ENCODE measurements at regions not wholly inside any gene's neighbourhood (a gene's known extent, or its start where the extent isn't known, plus 50 kb on each side); places are given as distances from the start of the nearest gene placed in this dataset.

DNA sequence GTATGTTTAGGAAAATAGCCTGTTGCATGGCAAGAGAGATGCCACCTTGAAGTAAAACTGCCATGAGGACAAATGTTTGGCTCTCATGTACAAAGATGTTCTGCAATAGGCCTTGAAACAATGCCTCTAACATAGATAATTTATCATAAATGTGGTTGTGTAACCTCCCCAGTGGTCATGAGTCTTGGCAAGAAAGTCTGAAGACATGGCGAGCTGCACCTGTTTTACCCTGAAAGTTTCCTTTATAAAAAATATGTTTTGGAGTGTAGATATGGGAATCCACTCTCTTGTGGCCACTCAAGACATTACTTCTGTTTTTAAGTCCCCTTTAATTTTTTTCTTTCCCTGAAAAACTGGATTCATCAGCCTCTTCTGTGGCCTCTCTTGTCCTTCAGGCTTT lies 2217.1 kb downstream of the NCAM2 start:
- H3K4me2 ChIP-seq (ENCODE audit: low read depth, low read length) = no peak overlapping the region
- no CpG with 5 or more reads among the region's 1 CpG for WGBS, 2 experiments (ENCODE audit: extremely low coverage in 2 of 2, insufficient read length in 1 of 2)
- H3K9ac ChIP-seq (ENCODE audit: low read depth, low read length) = no peak overlapping the region
- in situ Hi-C loops (cut with MboI; ENCODE audit: low sequenced_read_pairs) = no loop called here
- H3K36me3 ChIP-seq (ENCODE audit: control insufficient read depth, insufficient read depth, low read length) = no peaks in the 10 kb centered on the region
- no peak overlapping the region for H3K4me3 ChIP-seq (ENCODE audit: insufficient read depth, low read depth, low read length)
- no peak overlapping the region for H3K27ac ChIP-seq (ENCODE audit: insufficient read depth, low read length)
- H2BK120ac ChIP-seq (ENCODE audit: low read depth, low read length) = no peak overlapping the region
- ChIA-PET POLR2A (ENCODE audit: unreplicated experiment) (no interaction called here), CTCF (no interaction called here)
- no peak overlapping the region for H3K56ac ChIP-seq (ENCODE audit: extremely low read depth, insufficient read depth, low read length)
- no peak overlapping the region for H2BK15ac ChIP-seq (ENCODE audit: low read depth, low read length)
- H4K5ac ChIP-seq (ENCODE audit: low read depth, low read length) = no peak overlapping the region
- H4K8ac ChIP-seq (ENCODE audit: low read depth in 2 of 2, low read length in 2 of 2) = no peak overlapping the region
- no TSS peak for BruUV-seq (replicated peaks)
- no peak overlapping the region for H3K14ac ChIP-seq (replicated peaks; ENCODE audit: low read depth, low read length)
- no peak overlapping the region for H3K18ac ChIP-seq (ENCODE audit: low read depth, low read length)
- no peak overlapping the region for H2AFZ ChIP-seq (replicated peaks; ENCODE audit: low read length, poor library complexity)
- no peaks in the 10 kb centered on the region for H3K27me3 ChIP-seq (ENCODE audit: control insufficient read depth, insufficient read depth, low read length)
- dilution Hi-C loops (cut with HindIII; ENCODE audit: low sequenced_read_pairs, unreplicated experiment) = no loop called here
- TF ChIP-seq BHLHE40 (IDR thresholded peaks at IDR 0.05; ENCODE audit: low read depth, low read length) (no peak), CHD1 (IDR thresholded peaks at IDR 0.05; ENCODE audit: low read depth, low read length) (no peak), USF2 (IDR thresholded peaks at IDR 0.05; ENCODE audit: low read depth, low read length) (no peak), ELK1 (IDR thresholded peaks at IDR 0.05; ENCODE audit: borderline replicate concordance, low read depth, low read length) (no peak), RAD21 (IDR thresholded peaks at IDR 0.05; ENCODE audit: low read length) (no peak), MAZ (IDR thresholded peaks at IDR 0.05; ENCODE audit: borderline replicate concordance, low read depth, low read length) (no peak), POLR2A (IDR thresholded peaks at IDR 0.05; ENCODE audit: low read depth, low read length) (no peak), RCOR1 (IDR thresholded peaks at IDR 0.05; ENCODE audit: insufficient replicate concordance, low read length) (no peak)
- TF ChIP-seq, protein P1, sequence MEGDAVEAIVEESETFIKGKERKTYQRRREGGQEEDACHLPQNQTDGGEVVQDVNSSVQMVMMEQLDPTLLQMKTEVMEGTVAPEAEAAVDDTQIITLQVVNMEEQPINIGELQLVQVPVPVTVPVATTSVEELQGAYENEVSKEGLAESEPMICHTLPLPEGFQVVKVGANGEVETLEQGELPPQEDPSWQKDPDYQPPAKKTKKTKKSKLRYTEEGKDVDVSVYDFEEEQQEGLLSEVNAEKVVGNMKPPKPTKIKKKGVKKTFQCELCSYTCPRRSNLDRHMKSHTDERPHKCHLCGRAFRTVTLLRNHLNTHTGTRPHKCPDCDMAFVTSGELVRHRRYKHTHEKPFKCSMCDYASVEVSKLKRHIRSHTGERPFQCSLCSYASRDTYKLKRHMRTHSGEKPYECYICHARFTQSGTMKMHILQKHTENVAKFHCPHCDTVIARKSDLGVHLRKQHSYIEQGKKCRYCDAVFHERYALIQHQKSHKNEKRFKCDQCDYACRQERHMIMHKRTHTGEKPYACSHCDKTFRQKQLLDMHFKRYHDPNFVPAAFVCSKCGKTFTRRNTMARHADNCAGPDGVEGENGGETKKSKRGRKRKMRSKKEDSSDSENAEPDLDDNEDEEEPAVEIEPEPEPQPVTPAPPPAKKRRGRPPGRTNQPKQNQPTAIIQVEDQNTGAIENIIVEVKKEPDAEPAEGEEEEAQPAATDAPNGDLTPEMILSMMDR (conservative IDR thresholded peaks at IDR 0.05; ENCODE audit: low read depth, low read length) = no peak
- no peak overlapping the region for H3K4ac ChIP-seq (ENCODE audit: low read depth, low read length)
- H2AK5ac ChIP-seq (ENCODE audit: low read depth, low read length) = no peak overlapping the region
- H3K9me1 ChIP-seq (ENCODE audit: insufficient read depth, low read length) = no peaks in the 10 kb centered on the region
- no peak for ATAC-seq (ENCODE audit: low read depth)
- no peak overlapping the region for H2BK5ac ChIP-seq (ENCODE audit: low read depth, low read length, poor library complexity, severe bottlenecking)
- no peak overlapping the region for H2AK9ac ChIP-seq (replicated peaks; ENCODE audit: low read depth, low read length, poor library complexity)
- H4K91ac ChIP-seq (ENCODE audit: insufficient read depth, low read depth, low read length) = no peak overlapping the region
- DNase-seq = no peak
- no peak overlapping the region for H2BK20ac ChIP-seq (ENCODE audit: low read depth, low read length)
- no peaks in the 10 kb centered on the region for H3K4me1 ChIP-seq (ENCODE audit: control insufficient read depth, insufficient read depth, low read length)
- H4K20me1 ChIP-seq (ENCODE audit: insufficient read depth, low read length) = no peaks in the 10 kb centered on the region
- peaks cover 7% of the 10 kb centered on the region for H3K9me3 ChIP-seq (ENCODE audit: control insufficient read depth, insufficient read depth, low read length)
- intact Hi-C loops (cut with micrococcal nuclease) = no loop called here
- no peak overlapping the region for H3K23ac ChIP-seq (ENCODE audit: low read depth, low read length)
- H3K79me1 ChIP-seq (ENCODE audit: low read depth in 1 of 2, low read length in 2 of 2) = no peaks in the 10 kb centered on the region

All from IMR-90 (cell line).